ENCODE measurements at regions not wholly inside any gene's neighbourhood (a gene's known extent, or its start where the extent isn't known, plus 50 kb on each side); places are given as distances from the start of the nearest gene placed in this dataset.

- DNase-seq: no peak
- no peak for ATAC-seq (ENCODE audit: low read depth)
- Histone ChIP-seq H3K27me3 (ENCODE audit: control insufficient read depth, insufficient read depth, low read length) (no peaks in the 10 kb centered on the region), H3K9me1 (ENCODE audit: insufficient read depth, low read length) (no peaks in the 10 kb centered on the region), H4K20me1 (ENCODE audit: insufficient read depth, low read length) (no peaks in the 10 kb centered on the region), H3K9ac (ENCODE audit: low read depth, low read length) (no peak overlapping the region), H3K18ac (ENCODE audit: low read depth, low read length) (no peak overlapping the region), H2BK15ac (ENCODE audit: low read depth, low read length) (no peak overlapping the region), H4K5ac (ENCODE audit: low read depth, low read length) (no peak overlapping the region), H3K4me1 (ENCODE audit: control insufficient read depth, insufficient read depth, low read length) (no peaks in the 10 kb centered on the region), H2AFZ (replicated peaks; ENCODE audit: low read length, poor library complexity) (no peak overlapping the region), H2BK20ac (ENCODE audit: low read depth, low read length) (no peak overlapping the region), H3K4ac (ENCODE audit: low read depth, low read length) (no peak overlapping the region), H3K36me3 (ENCODE audit: control insufficient read depth, insufficient read depth, low read length) (no peaks in the 10 kb centered on the region), H3K23ac (ENCODE audit: low read depth, low read length) (no peak overlapping the region), H2AK5ac (ENCODE audit: low read depth, low read length) (no peak overlapping the region), H3K14ac (replicated peaks; ENCODE audit: low read depth, low read length) (no peak overlapping the region), H4K91ac (ENCODE audit: insufficient read depth, low read depth, low read length) (no peak overlapping the region), H4K8ac (ENCODE audit: low read depth in 2 of 2, low read length in 2 of 2) (no peak overlapping the region), H3K9me3 (ENCODE audit: control insufficient read depth, insufficient read depth, low read length) (peaks cover 67% of the 10 kb centered on the region), H3K27ac (ENCODE audit: insufficient read depth, low read length) (no peak overlapping the region), H2BK5ac (ENCODE audit: low read depth, low read length, poor library complexity, severe bottlenecking) (no peak overlapping the region), H3K4me2 (ENCODE audit: low read depth, low read length) (no peak overlapping the region), H3K4me3 (ENCODE audit: insufficient read depth, low read depth, low read length) (no peak overlapping the region), H2AK9ac (replicated peaks; ENCODE audit: low read depth, low read length, poor library complexity) (no peak overlapping the region), H2BK120ac (ENCODE audit: low read depth, low read length) (no peak overlapping the region), H3K79me1 (ENCODE audit: low read depth in 1 of 2, low read length in 2 of 2) (no peaks in the 10 kb centered on the region), H3K56ac (ENCODE audit: extremely low read depth, insufficient read depth, low read length) (no peak overlapping the region)
- POLR2A ChIA-PET (ENCODE audit: unreplicated experiment): no interaction called here
- dilution Hi-C loops (cut with HindIII; ENCODE audit: low sequenced_read_pairs, unreplicated experiment): no loop called here
- CTCF ChIA-PET: interaction anchor here (0.7 kb wide), 1 partner anchor 92 kb away, joined by 3 read pairs; no protein-coding TSS in a partner anchor
- 20% methylated on average over 1 of the region's 17 CpGs; no CpG with 5 or more reads in 1 of the 2 experiments for WGBS, 2 experiments (ENCODE audit: extremely low coverage in 2 of 2, insufficient read length in 1 of 2)
- in situ Hi-C loops (cut with MboI; ENCODE audit: low sequenced_read_pairs): no loop called here
- no peak for TF ChIP-seq CTCF (conservative IDR thresholded peaks at IDR 0.05; ENCODE audit: low read depth, low read length)
- no peak for TF ChIP-seq RAD21 (IDR thresholded peaks at IDR 0.05; ENCODE audit: low read length)
- TF ChIP-seq MXI1 (IDR thresholded peaks at IDR 0.05; ENCODE audit: borderline replicate concordance, low read depth, low read length): no peak
- TF ChIP-seq ELK1 (IDR thresholded peaks at IDR 0.05; ENCODE audit: borderline replicate concordance, low read depth, low read length): no peak
- no peak for TF ChIP-seq NFE2L2 (IDR thresholded peaks at IDR 0.05; ENCODE audit: low read depth, low read length)
- no peak for TF ChIP-seq BHLHE40 (IDR thresholded peaks at IDR 0.05; ENCODE audit: low read depth, low read length)
- no peak for TF ChIP-seq CHD1 (IDR thresholded peaks at IDR 0.05; ENCODE audit: low read depth, low read length)
- TF ChIP-seq RCOR1 (IDR thresholded peaks at IDR 0.05; ENCODE audit: insufficient replicate concordance, low read length): no peak
- no TSS peak for BruUV-seq (replicated peaks)
- intact Hi-C loops (cut with micrococcal nuclease): no loop called here
Measured at GRCh38 chr2:2762166-2762908, 431.3 kb upstream of the MYT1L start.
